Mammary epithelial cell (primary cell): ENCODE measurements at regions not wholly inside any gene's neighbourhood (a gene's known extent, or its start where the extent isn't known, plus 50 kb on each side); places are given as distances from the start of the nearest gene placed in this dataset.

Source experiments
- CTCF ChIP-seq, 2 donors: IDR thresholded peaks in 1 of 2; conservative IDR thresholded peaks in 1 of 2; 2 replicates each; pipeline ENCODE4 v1.5.1; 2011 to 2012; ENCODE audit warnings: inconsistent platforms in 2 of 2, low read length in 2 of 2, mild to moderate bottlenecking in 2 of 2, control low read depth in 1 of 2, low read depth in 1 of 2; ENCODE audit not compliant: insufficient read depth in 1 of 2; ENCODE audit errors: extremely low read depth in 1 of 2
- EZH2 ChIP-seq: IDR thresholded peaks from 2 replicates; pipeline ENCODE4 v1.6.1; 2012; ENCODE audit warnings: low read length, inconsistent platforms, borderline replicate concordance

- no peak for TF ChIP-seq CTCF (conservative IDR thresholded peaks at IDR 0.05 in 1 of 2, IDR thresholded peaks at IDR 0.05 in 1 of 2; ENCODE audit: extremely low read depth in 1 of 2, insufficient read depth in 1 of 2, low read depth in 1 of 2, low read length in 2 of 2)
- no peak for TF ChIP-seq EZH2
These were observed 289.7 kb downstream of the TCF7L2 start for GRCh38 chr10:113239566-113240350.
